ENCODE measurements at regions not wholly inside any gene's neighbourhood (a gene's known extent, or its start where the extent isn't known, plus 50 kb on each side); places are given as distances from the start of the nearest gene placed in this dataset.
A peak's percentile ranks its signal among the peaks of the same experiment; 100 is the strongest.

- DNase-seq = peak; percentile 72
These were observed 261.8 kb downstream of the ATP23 start for GRCh38 chr12:58202933-58203718.

GRCh38 chr12:58204071-58204470 lies 262.7 kb downstream of the ATP23 start:
- DNase-seq = no peak

GRCh38 chr12:58206876-58207275 lies 265.5 kb downstream of the ATP23 start:
- DNase-seq = no peak

GRCh38 chr12:58211211-58211610 lies 269.8 kb downstream of the ATP23 start:
- DNase-seq = no peak

- DNase-seq = no peak
These were observed 275.8 kb downstream of the ATP23 start for GRCh38 chr12:58217130-58217529.

GRCh38 chr12:58224536-58225105 lies 283.3 kb downstream of the ATP23 start:
- no peak for DNase-seq

- DNase-seq = no peak
These were observed 284.0 kb downstream of the ATP23 start for GRCh38 chr12:58225203-58225877.

- no peak for DNase-seq
These were observed 292.5 kb downstream of the ATP23 start for GRCh38 chr12:58233886-58234285.

- DNase-seq = no peak
These were observed 297.0 kb downstream of the ATP23 start for GRCh38 chr12:58238411-58238810.

GRCh38 chr12:58241099-58241498 lies 299.7 kb downstream of the ATP23 start:
- no peak for DNase-seq

- no peak for DNase-seq
These were observed 301.6 kb downstream of the ATP23 start for GRCh38 chr12:58242796-58243630.

GRCh38 chr12:58247633-58248032 lies 306.3 kb downstream of the ATP23 start:
- no peak for DNase-seq

GRCh38 chr12:58248599-58248998 lies 307.2 kb downstream of the ATP23 start:
- DNase-seq = no peak

GRCh38 chr12:58249610-58250009 lies 308.2 kb downstream of the ATP23 start:
- DNase-seq = no peak

GRCh38 chr12:58250077-58250476 lies 308.7 kb downstream of the ATP23 start:
- DNase-seq = no peak

GRCh38 chr12:58252914-58253313 lies 311.5 kb downstream of the ATP23 start:
- no peak for DNase-seq

- DNase-seq = no peak
These were observed 312.3 kb downstream of the ATP23 start for GRCh38 chr12:58253663-58254062.

- DNase-seq = no peak
These were observed 313.2 kb downstream of the ATP23 start for GRCh38 chr12:58254463-58255100.

GRCh38 chr12:58262796-58263195 lies 321.4 kb downstream of the ATP23 start:
- no peak for DNase-seq

GRCh38 chr12:58263816-58264215 lies 322.4 kb downstream of the ATP23 start:
- DNase-seq = no peak

- DNase-seq = no peak
These were observed 326.7 kb downstream of the ATP23 start for GRCh38 chr12:58268069-58268468.

GRCh38 chr12:58269476-58269875 lies 328.1 kb downstream of the ATP23 start:
- no peak for DNase-seq

All from NCI-H1417 treated with DMSO at 0.1 percent for 48 hours (cell line).